DMS79 treated with DMSO at 0.1 percent for 48 hours (cell line): ENCODE measurements at regions not wholly inside any gene's neighbourhood (a gene's known extent, or its start where the extent isn't known, plus 50 kb on each side); places are given as distances from the start of the nearest gene placed in this dataset.
"Not testable (repeated sequence)": the region's sequence is repeated elsewhere in the genome, so short reads cannot be mapped to it uniquely, and the experiment has no call there.

Experiments used
- DNase-seq: peaks from one replicate; lab custom pipeline; 2025; lab: John Stamatoyannopoulos, UW

DNA sequence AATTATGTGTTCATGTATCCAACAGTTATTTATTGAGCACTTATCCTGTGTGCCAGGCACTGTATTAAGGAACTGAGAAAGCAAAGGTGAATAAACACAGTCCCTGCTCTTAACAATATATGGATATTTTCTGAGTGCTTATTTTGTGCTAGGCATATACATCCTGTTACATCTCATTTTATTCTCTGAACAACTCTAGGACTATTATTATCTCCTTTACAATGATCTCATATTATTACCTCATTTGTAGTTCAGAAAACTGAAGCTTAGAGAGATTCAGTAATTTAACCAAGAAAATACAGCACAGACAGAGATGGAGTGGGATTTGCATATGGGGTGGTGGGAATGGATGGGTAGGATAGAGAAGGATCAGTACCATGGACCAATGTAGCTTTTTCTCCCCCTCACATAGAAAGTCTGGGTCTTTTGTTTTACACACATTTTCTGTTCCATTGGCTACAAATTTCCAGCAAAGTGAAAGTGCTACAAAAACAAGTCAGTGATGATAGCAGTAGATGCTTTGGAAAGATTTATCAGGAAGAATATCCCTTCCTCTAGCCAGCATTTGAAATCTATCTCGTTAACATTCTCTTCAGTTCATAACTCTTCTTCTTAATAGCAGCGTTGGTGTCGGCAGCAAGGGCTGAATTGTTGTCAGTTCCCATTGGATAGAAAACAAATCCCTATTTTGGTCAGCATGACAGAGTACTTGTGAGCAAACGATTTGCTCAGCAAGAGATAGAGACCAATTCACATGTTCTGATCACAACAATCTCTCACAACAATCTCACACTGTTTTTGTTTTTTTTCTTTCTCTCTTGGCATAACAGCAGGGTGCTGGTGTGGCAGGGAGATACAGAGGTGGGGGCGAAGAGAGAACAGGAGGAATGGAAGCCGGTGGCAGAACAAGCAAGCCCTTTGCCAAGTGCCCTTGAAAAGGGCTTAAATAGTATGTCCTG is 102.2 kb upstream of the KCTD1 start:
- DNase-seq: no peak

DNA sequence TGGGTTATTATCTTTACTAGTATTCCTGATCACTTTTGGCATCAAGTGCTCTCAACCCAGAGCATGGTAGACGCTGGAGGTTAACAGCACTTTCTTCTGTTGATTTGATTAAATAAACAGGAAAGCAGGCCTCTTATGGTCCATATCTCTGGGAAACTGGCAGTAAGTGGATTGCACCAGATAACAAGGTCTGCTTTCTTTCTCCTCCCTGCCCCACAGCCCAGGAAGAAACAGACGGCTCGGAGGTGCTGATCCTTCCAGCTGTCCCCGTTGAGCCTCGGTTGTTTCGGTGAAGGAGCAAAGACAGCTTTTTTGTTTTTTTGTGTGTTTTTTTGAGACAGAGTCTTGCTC is 100.8 kb upstream of the KCTD1 start:
- DNase-seq: no peak

GRCh38 chr18:26648509-26649192 is 100.3 kb upstream of the KCTD1 start:
- DNase-seq: no peak

GRCh38 chr18:26646901-26647300 is 98.5 kb upstream of the KCTD1 start:
- DNase-seq: no peak

DNA sequence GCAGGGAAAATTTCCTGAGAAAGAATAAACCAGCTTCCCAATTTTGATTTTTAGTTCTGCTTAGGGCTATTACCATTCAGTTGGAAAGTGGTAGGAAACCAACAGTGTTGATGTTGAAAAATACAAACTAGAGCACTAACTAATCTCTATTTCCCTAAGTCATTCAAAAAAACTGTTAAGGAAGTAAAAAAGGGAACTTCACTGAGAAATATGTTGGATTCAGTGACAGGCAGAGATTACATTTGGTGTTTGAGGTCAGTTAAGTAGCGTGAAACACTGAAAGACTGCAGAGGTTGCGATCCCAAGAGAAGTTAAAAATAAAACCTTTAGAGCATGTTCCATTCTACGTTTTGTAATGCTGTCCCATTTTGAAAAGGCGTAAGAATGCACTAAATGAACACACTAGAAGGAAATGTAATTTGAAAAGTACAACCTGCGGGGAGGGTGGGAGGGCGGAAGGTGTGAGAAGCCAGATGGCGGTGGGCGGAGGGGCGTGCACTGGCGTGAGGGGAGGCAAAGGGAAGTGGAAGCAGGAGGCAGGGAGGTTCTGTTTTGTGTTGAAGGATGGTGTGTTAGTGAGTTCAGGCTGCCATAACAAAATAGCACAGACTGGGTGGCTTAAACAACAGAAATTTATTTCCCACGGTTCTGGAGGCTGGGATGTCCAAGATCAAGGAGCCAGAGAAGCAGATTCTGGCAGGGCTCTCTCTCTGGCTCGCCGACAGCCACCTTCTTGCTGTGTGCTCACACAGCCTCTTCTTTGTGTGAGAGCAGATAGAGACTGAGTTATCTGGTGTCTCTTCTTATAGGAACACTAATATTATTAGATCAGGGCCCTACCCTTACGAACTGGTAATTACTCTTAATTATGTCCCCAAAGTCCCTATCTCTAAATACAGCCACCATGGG is 94.3 kb upstream of the KCTD1 start:
- no peak for DNase-seq

- no peak for DNase-seq
Measured at GRCh38 chr18:26640541-26640940, 92.2 kb upstream of the KCTD1 start.

DNA sequence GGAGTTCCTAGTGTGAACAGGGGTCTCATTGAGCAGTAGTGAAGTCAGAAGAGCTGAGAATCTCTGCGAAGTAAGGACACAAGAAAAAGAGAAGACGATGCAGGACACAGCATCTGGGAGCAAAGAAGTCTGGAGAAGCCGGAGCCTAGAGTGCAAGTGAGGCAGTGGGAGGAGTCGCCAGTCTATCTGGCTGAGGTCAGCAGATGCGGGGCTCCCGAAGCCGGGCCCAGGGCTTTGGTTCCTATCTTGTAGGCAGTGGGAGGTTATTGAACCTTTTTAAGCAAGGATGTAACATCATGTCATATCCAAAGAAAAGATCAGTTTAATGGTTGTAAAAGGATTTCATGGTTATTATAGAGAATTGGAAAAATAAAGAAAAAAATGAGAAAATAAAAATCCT is 90.8 kb upstream of the KCTD1 start:
- DNase-seq: no peak

DNA sequence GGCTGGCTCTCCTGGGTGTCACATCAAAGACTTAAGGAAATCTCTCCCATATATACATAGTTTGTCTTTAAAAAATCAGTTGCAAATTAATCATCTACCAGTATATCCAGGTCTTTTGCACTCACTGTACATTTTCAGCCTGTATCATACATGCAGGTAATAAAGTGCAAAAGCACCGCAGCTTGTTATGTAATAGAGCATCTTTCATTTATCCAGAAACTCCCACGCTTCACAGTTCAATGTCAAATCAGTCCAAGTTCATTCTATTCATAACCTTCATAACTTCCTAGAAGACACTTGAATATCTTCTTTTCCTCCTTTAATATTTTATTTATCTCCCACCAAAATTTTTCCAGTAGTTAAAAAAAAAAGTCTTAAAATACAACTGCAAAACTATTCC is 89.6 kb upstream of the KCTD1 start:
- DNase-seq: no peak

- DNase-seq: no peak
Measured at GRCh38 chr18:26637324-26637723, 89.0 kb upstream of the KCTD1 start.

- DNase-seq: no peak
Measured at GRCh38 chr18:26635466-26635865, 87.1 kb upstream of the KCTD1 start.

GRCh38 chr18:26634631-26635030 is 86.3 kb upstream of the KCTD1 start:
- no peak for DNase-seq

DNA sequence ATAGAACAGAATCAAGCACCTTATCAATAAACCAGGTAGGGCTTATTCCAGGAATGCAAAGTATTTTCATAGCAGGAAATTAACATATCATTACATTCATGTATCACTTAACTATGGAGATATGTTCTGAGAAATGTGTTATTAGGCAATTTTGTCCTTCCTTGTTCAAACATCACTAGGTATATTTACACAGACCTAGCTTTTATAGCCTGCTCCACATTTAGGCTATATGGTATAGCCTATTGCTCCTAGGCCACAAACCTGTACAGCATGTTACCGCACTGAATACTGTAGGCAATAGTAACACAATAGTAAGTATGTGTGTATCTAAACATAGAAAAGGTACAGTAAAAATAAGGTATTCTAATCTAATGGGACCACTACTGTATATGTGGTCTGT is 82.8 kb upstream of the KCTD1 start:
- no peak for DNase-seq

DNA sequence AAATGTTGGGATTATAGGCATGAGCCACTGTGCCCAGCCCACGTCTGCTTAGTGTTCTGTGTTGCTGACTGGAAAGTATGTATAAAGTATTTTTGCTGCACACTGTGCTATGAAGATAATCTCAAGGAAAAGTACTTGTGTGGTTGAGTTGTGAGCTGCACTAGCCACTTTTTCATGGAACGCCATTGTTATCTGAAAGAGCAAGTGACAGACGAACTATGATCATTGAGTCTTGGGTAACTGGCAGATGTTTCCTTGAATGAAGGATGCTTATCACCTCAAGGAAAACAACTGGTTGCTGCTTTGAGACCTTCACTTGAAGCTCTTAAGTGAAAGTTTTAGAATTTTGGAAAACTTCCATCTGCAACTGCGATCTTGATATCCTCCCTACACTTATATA is 82.2 kb upstream of the KCTD1 start:
- DNase-seq: no peak

GRCh38 chr18:26628017-26628416 is 79.7 kb upstream of the KCTD1 start:
- DNase-seq: no peak

- no peak for DNase-seq
Measured at GRCh38 chr18:26624443-26624842, 76.1 kb upstream of the KCTD1 start.

DNA sequence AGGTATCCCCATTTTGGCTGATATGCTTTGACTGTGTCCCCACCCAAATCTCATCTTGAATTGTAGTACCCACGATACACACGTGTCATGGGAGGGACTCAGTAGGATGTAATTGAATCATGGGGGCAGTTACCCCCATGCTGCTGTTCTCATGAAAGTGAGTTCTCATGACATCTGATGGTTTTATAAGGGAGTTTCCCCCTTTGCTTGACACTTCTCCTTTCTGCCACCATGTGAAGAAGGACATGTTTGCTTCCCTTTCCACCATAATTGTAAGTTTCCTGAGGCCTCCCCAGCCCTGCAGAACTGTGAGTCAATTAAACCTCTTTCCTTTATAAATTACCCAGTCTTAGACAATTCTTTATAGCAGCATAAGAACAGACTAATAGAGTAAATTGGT is 75.0 kb upstream of the KCTD1 start:
- not testable (repeated sequence) for DNase-seq

DNA sequence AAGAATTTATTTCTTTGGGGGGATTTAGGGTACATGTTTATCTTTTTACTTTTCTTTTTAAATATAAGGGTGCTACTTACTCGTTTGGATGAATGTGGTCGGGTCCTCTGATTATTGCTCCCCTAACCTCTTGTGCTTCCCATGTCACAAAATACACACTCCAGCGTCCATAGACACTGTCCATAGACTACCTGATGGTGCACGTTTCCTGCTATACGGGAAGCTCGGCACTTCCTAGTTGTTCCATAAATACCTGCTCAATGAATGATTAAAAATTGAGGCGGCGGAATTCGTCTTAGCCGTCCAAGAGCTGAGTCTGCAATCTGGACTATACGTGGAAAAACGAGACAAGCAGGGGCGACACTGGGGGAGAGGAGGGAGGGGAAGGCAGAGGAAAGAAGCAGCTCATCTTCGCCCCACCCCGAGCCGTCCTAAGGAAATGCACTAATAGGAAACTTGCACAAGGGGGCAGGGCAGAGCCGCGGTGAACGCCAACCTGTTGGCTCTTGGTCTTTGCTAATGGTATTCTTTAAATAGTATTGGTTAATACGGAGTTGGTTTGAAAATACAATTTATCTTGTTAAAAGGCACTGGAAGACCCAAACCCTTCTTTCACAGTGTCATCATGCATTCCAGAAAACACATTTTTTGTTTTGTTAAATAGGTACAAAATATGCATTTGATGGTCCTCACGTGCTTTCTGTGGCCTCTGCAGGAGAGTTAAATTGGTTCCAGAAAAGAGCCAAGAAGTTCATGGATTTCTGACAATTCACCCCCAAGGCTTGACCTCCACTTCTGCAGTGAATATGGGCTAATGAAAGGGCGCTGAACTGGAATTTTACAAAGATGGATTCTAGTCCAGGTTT is 73.0 kb upstream of the KCTD1 start:
- DNase-seq: no peak

GRCh38 chr18:26619350-26619749 is 71.0 kb upstream of the KCTD1 start:
- DNase-seq: no peak

GRCh38 chr18:26618135-26618534 is 69.8 kb upstream of the KCTD1 start:
- peak; percentile 81 for DNase-seq

DNA sequence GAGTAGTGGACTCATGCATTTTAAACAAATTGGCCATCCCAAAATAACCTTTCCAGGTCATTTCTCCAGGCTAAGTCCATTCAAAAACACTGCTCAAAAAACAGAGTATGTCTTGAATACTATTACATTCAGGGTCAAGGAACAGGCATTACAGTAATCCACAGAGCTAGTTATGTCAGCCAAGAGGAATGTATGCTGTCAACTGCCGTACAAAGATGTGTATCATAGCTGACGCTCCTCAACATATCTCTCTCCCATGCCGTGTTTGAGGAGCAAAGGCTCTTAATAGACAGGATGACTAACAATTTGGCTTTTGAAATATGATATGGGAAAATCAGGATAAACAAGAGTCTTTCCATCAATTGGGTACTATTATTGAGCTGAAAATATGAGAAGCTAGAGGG is 68.8 kb upstream of the KCTD1 start:
- DNase-seq: no peak

GRCh38 chr18:26614374-26614773 is 66.0 kb upstream of the KCTD1 start:
- no peak for DNase-seq
